ENCODE measurements at regions not wholly inside any gene's neighbourhood (a gene's known extent, or its start where the extent isn't known, plus 50 kb on each side); places are given as distances from the start of the nearest gene placed in this dataset.

- TF ChIP-seq CTCF (IDR thresholded peaks at IDR 0.05) (no peak), POLR2AphosphoS5 (IDR thresholded peaks at IDR 0.05) (no peak)
Observed at GRCh38 chr18:60047556-60047955, 147.8 kb downstream of the PMAIP1 start.
